Hepatocyte (in vitro differentiated cells): ENCODE measurements at regions not wholly inside any gene's neighbourhood (a gene's known extent, or its start where the extent isn't known, plus 50 kb on each side); places are given as distances from the start of the nearest gene placed in this dataset.

Source experiments
- EZH2 ChIP-seq: fragments of 200-600 bp; sonication (generic); IDR thresholded peaks from 2 replicates; pipeline ENCODE4 v1.6.1; 2016; ENCODE audit warnings: antibody characterized with exemption, mild to moderate bottlenecking, borderline replicate concordance
- TF ChIP-seq, protein P1 (sequence below): fragments of 200-600 bp; sonication (generic); IDR thresholded peaks from 2 replicates; pipeline ENCODE4 v1.5.1; 2016; ENCODE audit warnings: antibody characterized with exemption, mild to moderate bottlenecking; ENCODE audit not compliant: poor library complexity

DNA sequence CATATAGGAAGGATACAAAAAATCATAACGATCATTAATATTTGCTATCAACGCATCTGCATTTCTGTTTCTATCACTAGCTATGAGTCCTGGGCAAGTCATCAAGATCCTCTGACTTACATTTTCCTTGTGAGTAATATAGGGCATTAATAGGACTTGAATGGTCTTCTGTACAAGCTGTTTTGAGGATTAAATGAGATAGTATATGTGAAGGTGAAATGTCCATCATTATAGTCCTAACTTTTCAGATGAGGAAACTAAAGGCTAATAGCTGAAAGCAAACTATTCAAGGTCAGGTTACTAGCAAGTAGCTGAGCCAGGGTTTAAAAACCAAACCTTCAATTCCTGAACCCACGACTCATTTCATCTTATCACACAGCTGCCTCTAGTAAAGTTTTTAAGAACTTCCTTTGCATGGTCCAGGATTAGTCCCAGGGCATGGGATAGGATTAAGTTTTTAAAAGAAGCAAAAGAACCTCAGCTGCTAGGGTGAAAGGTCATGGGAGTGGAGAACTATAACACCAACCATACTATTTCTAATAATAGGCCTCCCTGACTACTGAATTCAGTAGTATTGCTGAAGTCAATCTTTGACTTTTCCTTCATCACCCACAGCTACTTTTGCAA is 101.4 kb upstream of the ADAMTS20 start:
- TF ChIP-seq, protein P1, sequence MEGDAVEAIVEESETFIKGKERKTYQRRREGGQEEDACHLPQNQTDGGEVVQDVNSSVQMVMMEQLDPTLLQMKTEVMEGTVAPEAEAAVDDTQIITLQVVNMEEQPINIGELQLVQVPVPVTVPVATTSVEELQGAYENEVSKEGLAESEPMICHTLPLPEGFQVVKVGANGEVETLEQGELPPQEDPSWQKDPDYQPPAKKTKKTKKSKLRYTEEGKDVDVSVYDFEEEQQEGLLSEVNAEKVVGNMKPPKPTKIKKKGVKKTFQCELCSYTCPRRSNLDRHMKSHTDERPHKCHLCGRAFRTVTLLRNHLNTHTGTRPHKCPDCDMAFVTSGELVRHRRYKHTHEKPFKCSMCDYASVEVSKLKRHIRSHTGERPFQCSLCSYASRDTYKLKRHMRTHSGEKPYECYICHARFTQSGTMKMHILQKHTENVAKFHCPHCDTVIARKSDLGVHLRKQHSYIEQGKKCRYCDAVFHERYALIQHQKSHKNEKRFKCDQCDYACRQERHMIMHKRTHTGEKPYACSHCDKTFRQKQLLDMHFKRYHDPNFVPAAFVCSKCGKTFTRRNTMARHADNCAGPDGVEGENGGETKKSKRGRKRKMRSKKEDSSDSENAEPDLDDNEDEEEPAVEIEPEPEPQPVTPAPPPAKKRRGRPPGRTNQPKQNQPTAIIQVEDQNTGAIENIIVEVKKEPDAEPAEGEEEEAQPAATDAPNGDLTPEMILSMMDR = no peak
- no peak for TF ChIP-seq EZH2
